ENCODE measurements at regions not wholly inside any gene's neighbourhood (a gene's known extent, or its start where the extent isn't known, plus 50 kb on each side); places are given as distances from the start of the nearest gene placed in this dataset.

DNA sequence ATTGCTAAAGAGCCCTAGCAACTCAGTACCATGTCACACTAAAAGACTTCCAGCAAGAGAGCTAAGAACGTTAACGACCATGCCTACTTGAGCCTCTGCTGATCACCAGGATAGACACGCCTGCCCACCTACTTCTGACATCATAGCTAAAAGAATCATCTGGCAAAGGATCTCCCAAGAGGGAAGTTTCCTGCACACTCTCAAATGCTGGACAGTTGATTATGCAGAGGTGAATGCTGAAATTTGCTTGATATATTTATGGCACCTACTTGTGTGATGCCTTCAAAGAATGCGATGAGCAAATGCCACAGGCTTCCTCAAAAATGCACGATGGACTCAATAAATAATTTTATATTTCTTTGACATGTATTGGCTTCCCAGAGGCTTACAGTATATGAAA is 113.6 kb downstream of the GALC start:
- no peak for DNase-seq

DNA sequence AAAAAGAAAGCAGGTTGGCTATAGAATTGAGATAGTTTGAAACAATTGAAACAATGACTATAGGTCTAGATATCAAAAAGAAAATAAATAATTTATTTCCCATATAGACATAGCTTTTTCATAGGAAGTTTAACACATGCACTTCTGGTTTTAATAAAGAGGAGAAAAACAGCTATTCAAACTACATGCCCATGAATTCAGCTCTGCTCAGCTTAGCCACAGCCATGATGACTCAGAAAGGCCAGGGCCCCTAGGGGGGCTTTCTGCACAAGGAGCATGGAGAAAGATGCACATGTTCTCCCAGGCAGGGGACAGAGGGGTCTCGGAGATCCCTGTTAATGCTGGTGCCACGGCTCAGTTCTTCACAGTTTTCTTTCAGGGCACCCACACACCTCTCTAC is 114.0 kb downstream of the GALC start:
- no peak for DNase-seq

DNA sequence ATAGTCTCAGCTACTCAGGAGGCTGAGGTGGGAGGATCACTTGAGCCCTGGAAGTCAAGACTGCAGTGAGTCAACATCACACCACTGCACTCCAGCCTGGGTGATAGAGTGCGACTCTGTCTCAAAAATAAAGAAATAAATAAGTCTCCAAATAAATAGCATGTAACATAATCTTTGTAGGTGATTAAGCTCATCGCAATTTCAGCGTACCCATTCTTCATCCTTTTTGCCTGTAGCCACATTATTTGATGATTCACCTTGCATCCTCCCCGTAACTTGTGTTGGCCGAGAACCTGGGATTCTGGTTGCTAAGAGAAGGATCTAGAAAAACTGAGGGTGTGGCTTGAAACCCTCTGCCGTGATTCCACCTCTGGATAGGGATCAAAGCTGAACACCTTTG is 115.1 kb downstream of the GALC start:
- DNase-seq: no peak

DNA sequence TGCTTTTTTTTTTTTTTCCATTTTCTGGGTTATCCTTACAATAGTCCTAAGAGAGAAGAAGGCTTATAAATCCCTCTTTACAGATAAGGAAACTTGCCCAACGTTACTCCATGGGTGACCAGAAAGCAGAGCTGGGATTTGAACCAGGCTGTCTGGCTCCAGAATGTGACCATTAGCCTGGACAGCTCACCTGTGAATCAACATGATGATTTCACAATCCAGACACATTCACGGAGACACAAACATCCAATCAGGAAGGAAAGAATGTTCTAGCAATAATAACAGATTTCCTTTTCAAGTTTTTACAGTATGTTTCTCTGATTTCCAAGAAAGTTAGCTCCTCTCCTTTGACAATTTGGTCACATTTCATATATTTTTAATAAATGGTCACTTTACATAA is 118.3 kb downstream of the GALC start:
- no peak for DNase-seq

DNA sequence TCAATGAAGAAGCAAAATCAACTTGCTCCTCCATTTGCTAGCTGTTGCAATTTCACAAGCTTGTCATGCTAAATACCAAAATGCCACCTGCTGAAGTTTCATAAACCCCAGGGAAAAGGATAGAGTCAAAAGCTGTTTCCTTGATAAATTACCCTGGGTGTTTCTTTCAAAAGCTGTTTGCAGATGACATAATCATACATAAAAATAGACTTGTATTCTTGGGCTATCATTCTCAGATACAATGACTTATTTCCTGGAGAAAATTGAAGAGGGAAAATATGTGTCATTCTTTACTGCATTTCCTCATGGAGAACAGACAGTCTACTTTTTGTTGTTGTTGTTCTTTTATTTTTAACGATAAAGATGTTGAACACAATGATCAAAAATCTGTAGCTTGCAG is 119.2 kb downstream of the GALC start:
- DNase-seq: no peak

DNA sequence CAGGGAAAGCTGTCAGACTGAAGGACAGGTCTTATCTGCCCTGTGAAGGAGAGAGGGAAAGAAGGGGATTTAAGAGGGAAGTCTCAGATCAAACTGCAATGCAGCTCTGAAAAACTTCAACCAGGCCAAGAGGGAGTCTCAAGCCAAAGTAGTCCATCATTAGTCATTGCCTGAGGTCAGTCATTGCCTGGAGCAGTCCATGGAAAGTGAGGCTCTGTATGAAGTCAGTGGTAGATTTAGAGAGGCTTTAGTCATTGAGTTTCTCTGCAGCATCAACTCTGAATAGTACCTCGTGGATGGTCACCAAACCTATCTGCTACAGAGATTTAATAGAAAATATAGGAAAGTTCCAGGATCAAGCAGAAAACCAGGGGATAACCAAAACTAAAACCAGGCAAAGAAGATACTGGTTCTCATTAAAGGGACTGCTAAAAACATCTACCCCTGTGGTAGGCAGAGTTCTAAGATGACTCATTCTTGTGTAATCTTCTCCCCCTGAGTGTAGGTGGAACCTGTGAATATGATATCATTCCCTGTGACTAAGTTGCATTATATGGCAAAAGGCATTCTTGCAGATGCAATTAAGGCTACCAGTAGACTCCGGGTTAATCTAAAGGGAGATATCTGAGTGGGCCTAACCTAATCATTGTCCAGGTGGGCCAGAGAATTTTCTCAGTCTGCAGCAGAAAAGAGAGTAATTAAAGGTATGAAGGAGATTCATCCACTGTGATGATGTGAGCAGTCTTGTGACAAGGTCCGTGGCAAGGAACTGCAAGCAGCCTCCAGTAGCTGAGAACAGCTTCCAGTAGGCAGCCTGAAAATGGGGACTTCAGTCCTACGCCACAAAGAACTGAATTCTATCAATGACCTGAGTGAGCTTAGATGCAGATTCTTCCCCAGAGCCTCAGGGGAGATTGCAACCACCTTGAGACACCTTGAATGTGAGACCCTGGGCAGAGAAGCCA is 123.1 kb downstream of the GALC start:
- DNase-seq: no peak

DNA sequence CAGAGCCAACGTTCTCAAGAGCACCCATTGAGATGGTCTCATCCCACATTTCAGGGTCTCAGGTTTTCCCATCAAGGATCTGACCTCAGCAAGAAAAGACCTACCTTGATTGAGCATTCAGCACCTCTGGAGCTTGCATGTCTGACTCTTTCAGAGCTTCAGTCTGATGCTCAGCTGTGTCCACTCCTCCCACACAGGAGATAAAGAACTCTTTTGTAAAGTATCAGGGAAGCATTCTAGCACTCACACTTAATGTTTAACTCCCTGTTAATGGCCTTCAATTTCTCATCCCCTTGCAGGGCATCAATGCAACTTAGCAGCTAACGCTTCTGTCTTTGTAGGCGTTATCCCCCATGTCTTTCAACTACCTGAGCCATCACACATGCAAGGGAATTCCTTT is 124.1 kb downstream of the GALC start:
- DNase-seq: no peak

DNA sequence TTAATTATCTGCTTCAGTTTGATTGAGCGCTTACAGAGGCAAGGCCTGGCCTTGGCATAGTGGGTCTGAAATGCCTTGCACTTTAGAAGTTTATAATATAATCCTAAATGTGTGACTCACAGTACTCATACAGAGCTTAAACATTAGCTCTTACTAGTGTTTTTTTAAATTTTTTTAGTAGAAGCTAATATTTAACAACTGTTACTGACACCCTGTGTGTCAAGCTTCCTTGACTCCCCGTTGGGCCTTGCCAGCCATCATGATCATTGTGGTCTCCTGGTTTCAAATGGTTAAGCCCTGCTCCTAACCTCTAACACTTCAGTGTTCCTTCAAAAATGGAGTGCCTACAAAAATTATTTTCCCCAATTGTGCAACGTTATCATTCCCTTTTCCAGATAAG is 126.9 kb downstream of the GALC start:
- DNase-seq: no peak

DNA sequence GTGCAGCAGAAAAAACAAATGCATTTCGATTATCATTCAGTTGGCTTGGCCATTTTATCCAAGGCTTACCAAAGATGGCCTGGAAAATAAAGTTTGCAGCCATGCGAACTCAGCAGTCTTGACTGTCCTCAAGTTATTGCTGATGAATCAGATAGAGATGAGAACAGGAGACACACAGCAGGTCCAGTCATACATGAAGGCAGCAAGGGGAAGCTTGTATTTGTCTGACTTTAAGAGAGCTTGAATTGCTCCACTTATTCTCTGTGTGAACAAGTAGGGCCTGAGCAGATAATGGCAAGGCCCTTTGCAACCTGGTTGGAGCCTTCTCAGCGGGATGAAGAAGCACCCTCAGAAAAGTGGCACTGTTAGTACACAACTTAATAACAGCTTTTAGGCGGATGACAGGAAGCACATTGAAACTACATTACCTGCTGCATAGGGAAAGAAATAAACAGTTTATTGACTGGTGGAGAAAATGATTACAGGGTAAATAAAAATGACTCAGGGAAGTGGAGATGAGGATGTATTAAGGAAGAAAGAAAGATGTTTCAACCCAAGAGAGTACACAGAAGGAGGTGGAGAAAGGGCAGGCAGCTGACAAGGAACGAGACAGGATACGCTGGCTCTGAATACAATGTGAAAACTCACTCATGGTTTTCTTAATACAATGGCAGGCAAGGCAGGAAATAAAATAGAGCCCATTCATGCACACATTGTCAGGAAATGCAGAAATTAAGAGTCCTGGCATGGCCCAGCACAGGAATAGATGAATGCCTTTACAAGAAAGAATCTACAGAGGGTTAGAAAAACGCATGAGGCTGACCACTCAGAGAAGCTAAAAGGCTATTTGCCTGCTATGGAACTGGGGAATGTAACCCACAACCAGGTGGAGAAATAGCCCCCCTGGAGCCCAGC is 128.4 kb downstream of the GALC start:
- DNase-seq: no peak

DNA sequence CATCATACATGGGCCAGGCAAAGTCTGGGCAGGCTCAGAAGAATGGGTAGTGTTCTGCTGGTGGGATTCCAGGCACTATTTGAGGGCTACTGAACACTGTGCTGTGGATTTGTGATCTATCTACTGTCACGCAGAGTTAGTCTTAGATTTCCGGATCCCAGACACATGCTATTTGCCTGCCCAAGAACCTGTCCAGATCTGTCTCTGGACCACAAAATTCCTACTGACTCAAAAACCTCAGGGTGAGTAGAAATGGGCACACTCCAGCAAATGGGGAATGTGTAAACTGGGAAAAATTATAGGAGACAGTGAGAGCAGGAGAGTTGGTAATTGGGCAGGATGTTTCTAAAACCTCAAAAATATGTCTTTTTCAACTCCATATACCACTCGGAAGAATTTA is 129.9 kb downstream of the GALC start:
- DNase-seq: no peak

DNA sequence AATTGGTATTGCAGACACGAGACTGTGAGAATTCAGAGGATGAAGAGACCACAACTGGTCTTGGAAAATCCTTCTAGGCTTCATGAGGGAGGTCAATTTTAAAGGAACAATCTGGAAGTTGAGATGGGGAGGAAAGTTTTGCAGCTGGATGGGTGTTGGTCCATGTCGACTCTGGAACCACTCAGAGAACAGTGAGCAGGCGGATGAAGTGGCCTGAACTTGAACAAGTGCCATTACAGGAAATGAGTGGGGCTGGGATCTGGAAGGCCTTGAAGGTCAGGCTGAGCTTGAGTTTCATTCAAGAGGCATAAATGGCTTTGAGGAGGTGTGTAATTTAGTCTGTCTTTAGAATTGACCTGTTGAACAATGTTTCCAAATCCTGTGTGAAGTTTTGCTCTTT is 140.9 kb downstream of the GALC start:
- no peak for DNase-seq

DNA sequence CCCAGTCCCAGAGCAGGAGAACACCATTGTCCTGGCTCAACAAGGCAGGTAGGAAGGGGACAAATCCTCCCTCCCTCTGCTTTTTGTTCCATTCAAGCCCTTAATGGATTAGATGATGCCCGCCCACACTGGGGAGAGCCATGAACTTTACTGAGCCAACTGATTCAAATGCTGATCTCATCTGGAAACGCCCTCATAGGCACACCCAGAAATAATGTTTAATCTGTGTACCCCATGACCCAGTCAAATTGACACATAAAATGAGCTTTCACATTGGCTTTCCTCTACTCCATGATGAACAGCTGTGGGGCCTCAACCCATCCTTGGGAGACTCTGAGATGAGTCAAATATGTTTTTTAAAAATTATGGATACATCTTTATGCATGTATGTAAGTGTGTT is 141.8 kb downstream of the GALC start:
- no peak for DNase-seq

DNA sequence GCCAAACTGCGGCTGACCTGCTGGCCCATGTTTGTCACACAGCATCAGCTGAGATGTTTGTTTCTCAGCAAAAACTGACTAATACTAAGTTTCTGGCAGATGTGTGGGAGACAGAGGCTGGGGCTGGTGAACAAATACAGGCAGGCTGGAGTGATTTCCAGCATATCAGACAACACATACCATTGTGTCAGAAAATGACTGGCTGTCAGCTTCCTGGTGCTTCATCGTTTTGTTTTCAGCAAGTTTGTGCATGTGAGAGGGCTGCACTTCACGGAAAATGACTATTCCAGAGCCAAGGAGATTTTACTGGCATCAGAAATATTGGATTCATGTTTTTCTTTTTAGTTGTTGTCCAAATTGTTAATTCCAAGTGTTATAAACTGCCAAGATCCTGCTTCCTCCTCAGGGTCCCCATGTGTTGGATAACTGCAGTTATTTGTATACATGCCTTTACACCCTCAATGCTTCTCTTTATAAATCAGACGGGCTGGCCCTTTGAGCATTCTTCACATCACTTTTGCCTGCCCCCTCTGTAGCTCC is 145.7 kb downstream of the GALC start:
- no peak for DNase-seq

DNA sequence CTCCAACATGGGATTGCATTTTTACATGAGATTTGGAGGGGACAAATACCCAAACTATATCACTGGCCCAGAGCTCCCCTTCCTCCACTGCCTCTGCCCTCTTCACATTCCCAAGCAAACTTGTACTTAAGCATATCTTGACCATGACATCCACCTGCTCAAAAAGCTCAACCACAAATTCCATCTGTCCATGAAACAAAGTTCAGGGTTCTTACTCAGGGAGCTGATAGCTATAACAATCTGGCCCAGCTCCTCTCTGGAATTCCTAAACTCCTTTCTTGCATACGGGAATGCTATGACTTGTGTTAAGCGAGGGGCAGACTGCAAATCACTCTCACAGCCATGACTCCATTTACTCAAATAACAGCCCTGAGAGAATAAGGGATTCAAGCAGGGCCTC is 152.1 kb downstream of the GALC start:
- DNase-seq: no peak

DNA sequence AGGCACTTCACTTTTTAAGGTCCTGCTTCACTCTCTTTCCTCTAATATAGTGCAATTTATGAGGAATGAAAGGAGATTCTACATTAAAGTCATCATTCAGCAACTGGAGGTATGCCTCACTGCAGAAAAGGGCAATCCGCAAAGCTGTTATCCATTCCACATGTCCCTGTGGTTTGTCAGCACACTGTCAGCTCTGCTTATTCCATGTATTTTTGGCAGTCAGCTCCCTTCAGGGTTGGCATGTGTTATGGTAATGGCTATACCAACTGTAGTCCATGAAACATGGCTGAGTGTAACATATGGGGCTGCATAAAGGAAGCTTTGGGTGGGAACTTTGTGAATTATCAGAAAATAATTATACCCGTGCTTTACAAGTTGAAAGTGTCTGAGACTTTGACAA is 154.1 kb downstream of the GALC start:
- no peak for DNase-seq

DNA sequence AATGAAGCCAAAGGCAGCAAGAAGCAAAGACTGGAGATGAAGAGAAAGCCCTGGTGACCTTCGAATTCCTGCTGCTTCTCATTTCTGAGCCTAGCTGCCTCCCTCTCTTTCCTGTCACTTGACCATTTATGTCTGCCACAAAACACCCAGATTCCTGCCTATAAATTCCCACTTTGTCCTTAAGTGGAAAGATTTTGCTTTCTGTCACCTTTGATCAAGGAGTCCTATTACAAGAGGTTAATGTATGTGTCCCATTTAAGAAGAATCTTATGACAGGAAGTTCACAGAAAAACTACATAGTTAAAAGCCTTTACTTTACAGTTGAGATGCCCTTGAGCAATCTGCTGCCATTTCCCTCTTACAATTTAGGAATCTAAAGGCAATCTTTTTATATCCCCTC is 155.7 kb downstream of the GALC start:
- no peak for DNase-seq

DNA sequence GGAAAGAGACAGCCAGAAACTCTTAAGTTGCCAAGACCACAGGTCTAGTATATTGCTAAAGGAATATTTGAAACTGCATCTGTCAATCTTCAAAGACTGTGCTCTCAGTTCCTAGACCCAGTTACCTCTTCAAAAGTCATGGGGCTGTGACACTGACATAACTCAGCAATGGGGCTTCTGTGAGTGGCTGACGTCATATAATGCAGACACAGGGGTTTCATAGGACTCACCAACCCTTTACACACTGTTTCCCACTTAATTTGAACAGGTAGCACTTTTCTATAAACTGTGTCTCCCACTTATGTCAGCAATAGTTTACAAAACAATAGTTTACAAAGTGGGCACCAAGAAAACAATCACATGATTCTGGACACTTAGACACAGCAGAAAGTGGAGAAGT is 158.4 kb downstream of the GALC start:
- DNase-seq: no peak

DNA sequence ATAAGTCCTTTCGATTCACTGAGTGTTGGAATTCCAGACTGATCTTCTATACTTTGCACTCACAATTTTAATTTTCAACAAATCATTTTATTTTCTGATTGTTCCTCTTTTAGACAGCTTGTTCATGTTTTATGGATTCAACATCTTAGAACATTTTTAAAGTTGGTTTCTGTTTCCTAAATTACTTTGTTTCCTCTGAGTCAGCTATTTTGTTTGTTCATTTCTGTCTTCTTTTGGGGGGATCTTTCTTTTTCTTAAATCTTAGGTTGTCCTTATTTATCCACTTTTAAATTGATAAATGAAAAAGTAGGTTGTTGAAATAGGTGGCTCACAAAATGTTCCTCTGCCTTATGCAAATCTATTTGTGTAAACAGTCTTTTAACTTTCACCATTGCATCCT is 160.0 kb downstream of the GALC start:
- DNase-seq: no peak

DNA sequence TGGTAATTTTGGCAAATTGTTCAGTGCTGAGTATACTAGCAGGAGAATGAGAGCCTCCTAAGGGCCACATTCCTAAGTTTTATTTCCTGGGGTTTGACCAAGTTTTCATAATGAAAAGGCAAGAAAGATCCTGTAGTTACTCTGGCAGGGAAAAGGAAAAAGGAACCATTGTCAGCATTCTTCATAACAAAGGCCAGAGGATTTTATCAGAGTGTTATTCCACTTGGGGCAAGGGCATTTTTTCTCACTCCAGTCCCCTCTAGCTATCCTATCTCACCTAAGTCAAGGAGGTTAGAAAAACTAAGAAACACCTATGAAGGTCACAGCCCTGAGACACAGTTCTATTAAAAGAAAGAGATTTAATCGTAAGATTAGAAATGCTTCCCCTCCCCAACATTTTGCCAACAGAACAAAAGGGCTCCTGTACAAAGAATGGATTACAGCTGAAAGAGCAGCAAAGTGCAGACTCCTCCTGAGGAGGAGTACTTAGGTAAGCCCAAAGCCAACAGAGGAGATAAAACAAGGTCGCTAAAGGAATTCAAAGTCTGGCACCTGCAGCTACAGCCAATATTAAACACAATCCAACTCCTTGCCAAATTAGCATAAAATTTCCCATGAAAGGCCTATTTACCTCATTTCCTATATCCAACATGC is 162.4 kb downstream of the GALC start:
- no peak for DNase-seq

DNA sequence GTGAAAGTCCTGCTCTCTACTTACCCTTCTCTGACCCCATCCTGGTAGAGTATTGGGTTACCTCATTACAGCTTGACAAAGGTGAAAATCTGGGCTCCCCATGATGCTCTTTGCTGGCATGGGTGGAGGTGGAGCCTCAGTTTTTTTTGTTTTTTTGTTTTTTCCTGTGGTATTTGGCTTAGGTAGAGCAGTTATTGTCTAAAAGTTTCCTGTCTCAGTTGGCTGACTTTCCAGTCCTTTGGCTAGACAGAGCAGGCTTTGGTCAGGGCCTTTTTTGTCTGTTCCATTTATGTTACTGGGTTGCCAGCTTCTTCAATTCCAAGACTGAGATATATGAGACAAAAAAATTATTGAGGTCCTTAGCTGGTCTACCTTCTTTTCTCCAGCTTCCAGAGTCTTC is 163.4 kb downstream of the GALC start:
- DNase-seq: no peak

DNA sequence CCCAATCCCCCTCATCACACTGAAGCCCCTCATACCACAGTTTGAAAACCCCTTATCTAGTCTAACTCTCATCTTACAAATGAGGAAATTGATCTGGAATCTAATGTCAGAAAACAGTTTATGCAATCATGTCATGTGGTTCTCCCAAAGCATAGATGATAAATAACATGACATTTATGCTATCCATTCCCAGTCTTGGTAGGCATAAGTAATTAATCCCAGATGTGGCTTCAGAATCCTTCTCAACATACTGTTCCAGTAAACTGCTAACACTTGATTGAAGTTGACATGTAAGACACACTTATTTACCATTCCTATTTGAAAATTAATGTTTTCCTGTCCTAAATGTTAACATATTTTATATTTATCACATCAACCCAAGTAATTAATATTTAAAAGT is 168.7 kb downstream of the GALC start:
- DNase-seq: no peak

DNA sequence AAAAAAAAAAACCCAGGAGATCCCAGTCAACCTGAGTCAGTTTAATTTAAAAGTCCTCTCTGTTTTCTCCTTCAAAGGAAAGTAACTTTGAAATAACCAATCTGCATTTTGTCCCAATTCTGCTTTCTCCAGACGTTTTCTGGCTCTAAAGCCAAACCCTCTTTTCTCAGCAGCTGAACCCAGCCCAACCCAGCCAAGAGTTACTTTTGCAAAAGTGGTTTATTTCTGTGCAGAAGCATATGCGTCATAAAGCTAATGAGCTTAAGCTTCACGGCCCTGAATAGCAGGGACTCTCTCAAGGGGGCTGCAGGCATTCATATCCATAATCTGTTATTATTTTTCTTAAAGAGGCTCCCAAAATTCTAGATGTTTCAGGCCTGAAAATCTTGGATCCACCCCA is 176.6 kb downstream of the GALC start:
- DNase-seq: no peak

DNA sequence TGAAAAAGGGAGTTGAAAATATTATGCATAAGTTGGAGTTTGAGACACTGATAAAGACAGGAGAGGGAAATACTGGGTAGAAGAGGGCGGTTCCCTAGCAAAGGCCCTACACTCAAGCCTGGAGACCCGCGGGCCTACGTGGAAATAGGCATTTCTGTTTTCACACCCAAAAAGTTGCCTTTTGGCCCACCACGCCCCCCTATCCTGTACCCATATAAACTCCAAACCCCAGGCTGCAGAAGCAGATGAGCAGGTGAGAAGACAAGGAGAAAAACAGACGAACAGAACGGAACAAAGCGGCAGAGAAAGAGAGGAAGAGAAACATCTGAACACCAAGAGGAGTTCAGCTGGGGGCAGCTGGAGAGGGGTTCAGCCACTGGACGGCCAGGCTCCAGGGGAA is 177.9 kb downstream of the GALC start:
- DNase-seq: no peak

Measured in stimulated activated CD4-positive, alpha-beta T cell treated with anti-CD3 and anti-CD28 coated beads, Interleukin-12 subunit alpha, Interleukin-12 subunit beta, amount 100 ng/mL, for 4 hours (primary cell).